ENCODE measurements at regions not wholly inside any gene's neighbourhood (a gene's known extent, or its start where the extent isn't known, plus 50 kb on each side); places are given as distances from the start of the nearest gene placed in this dataset.

GRCh38 chr21:15493646-15494045, 236.1 kb upstream of the USP25 start:
- 68% methylated on average over 3 of the region's 3 CpGs for WGBS
- Histone ChIP-seq H3K9me3 (no peaks in the 10 kb centered on the region), H3K4me1 (no peaks in the 10 kb centered on the region), H3K4me3 (no peak overlapping the region), H3K27ac (no peak overlapping the region), H3K36me3 (no peaks in the 10 kb centered on the region), H3K27me3 (no peaks in the 10 kb centered on the region)
- no peak for TF ChIP-seq EP300 (IDR thresholded peaks at IDR 0.05)
- TF ChIP-seq, protein P1, sequence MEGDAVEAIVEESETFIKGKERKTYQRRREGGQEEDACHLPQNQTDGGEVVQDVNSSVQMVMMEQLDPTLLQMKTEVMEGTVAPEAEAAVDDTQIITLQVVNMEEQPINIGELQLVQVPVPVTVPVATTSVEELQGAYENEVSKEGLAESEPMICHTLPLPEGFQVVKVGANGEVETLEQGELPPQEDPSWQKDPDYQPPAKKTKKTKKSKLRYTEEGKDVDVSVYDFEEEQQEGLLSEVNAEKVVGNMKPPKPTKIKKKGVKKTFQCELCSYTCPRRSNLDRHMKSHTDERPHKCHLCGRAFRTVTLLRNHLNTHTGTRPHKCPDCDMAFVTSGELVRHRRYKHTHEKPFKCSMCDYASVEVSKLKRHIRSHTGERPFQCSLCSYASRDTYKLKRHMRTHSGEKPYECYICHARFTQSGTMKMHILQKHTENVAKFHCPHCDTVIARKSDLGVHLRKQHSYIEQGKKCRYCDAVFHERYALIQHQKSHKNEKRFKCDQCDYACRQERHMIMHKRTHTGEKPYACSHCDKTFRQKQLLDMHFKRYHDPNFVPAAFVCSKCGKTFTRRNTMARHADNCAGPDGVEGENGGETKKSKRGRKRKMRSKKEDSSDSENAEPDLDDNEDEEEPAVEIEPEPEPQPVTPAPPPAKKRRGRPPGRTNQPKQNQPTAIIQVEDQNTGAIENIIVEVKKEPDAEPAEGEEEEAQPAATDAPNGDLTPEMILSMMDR (IDR thresholded peaks at IDR 0.05) = no peak
- TF ChIP-seq POLR2A (IDR thresholded peaks at IDR 0.05) = no peak
- no peak for TF ChIP-seq POLR2AphosphoS5 (IDR thresholded peaks at IDR 0.05)
- DNase-seq (ENCODE audit: low spot score in 2 of 2) = no peak

GRCh38 chr21:15494481-15494880, 235.3 kb upstream of the USP25 start:
- H3K4me3 ChIP-seq = no peak overlapping the region
- H3K4me1 ChIP-seq = no peaks in the 10 kb centered on the region
- H3K9me3 ChIP-seq = no peaks in the 10 kb centered on the region
- DNase-seq (ENCODE audit: low spot score in 2 of 2) = no peak
- H3K27me3 ChIP-seq = no peaks in the 10 kb centered on the region
- H3K36me3 ChIP-seq = no peaks in the 10 kb centered on the region
- H3K27ac ChIP-seq = no peak overlapping the region
- WGBS = 96% methylated on average over 11 of the region's 11 CpGs
- TF ChIP-seq EP300 (IDR thresholded peaks at IDR 0.05) = no peak
- no peak for TF ChIP-seq POLR2AphosphoS5 (IDR thresholded peaks at IDR 0.05)
- TF ChIP-seq, protein P1 (IDR thresholded peaks at IDR 0.05) = no peak
- TF ChIP-seq POLR2A (IDR thresholded peaks at IDR 0.05) = no peak

- no peak for TF ChIP-seq POLR2A (IDR thresholded peaks at IDR 0.05)
- TF ChIP-seq EP300 (IDR thresholded peaks at IDR 0.05) = no peak
- no peak for TF ChIP-seq POLR2AphosphoS5 (IDR thresholded peaks at IDR 0.05)
- TF ChIP-seq, protein P1 (IDR thresholded peaks at IDR 0.05) = no peak
- Histone ChIP-seq H3K27me3 (no peaks in the 10 kb centered on the region), H3K4me3 (no peak overlapping the region), H3K9me3 (no peaks in the 10 kb centered on the region), H3K36me3 (no peaks in the 10 kb centered on the region), H3K27ac (no peak overlapping the region), H3K4me1 (no peaks in the 10 kb centered on the region)
- WGBS = 61% methylated on average over 3 of the region's 3 CpGs
- no peak for DNase-seq (ENCODE audit: low spot score in 2 of 2)
Observed at GRCh38 chr21:15495965-15496364, 233.8 kb upstream of the USP25 start.

GRCh38 chr21:15496911-15497310, 232.9 kb upstream of the USP25 start:
- no peak for DNase-seq (ENCODE audit: low spot score in 2 of 2)
- Histone ChIP-seq H3K4me3 (no peak overlapping the region), H3K36me3 (no peaks in the 10 kb centered on the region), H3K4me1 (no peaks in the 10 kb centered on the region), H3K9me3 (no peaks in the 10 kb centered on the region), H3K27ac (no peak overlapping the region), H3K27me3 (no peaks in the 10 kb centered on the region)
- TF ChIP-seq, protein P1 (IDR thresholded peaks at IDR 0.05) = no peak
- TF ChIP-seq POLR2AphosphoS5 (IDR thresholded peaks at IDR 0.05) = no peak
- no peak for TF ChIP-seq EP300 (IDR thresholded peaks at IDR 0.05)
- TF ChIP-seq POLR2A (IDR thresholded peaks at IDR 0.05) = no peak
- WGBS = 72% methylated on average over 2 of the region's 2 CpGs

GRCh38 chr21:15498455-15498854, 231.3 kb upstream of the USP25 start:
- Histone ChIP-seq H3K9me3 (no peaks in the 10 kb centered on the region), H3K27ac (no peak overlapping the region), H3K36me3 (no peaks in the 10 kb centered on the region), H3K27me3 (no peaks in the 10 kb centered on the region), H3K4me1 (no peaks in the 10 kb centered on the region), H3K4me3 (no peak overlapping the region)
- TF ChIP-seq POLR2AphosphoS5 (IDR thresholded peaks at IDR 0.05) (no peak), POLR2A (IDR thresholded peaks at IDR 0.05) (no peak), EP300 (IDR thresholded peaks at IDR 0.05) (no peak)
- TF ChIP-seq, protein P1 (IDR thresholded peaks at IDR 0.05) = no peak
- DNase-seq (ENCODE audit: low spot score in 2 of 2) = no peak

Measured in suprapubic skin (tissue), 4 donors.